SH-SY5Y (cell line): ENCODE measurements at regions not wholly inside any gene's neighbourhood (a gene's known extent, or its start where the extent isn't known, plus 50 kb on each side); places are given as distances from the start of the nearest gene placed in this dataset.

ENCODE experiments used
- GATA2 ChIP-seq: IDR thresholded peaks from 2 replicates; pipeline ENCODE4 v1.6.1; 2011; ENCODE audit warnings: mild to moderate bottlenecking, low read depth, low read length
- GATA3 ChIP-seq: IDR thresholded peaks from 2 replicates; pipeline ENCODE4 v1.6.1; 2011; ENCODE audit warnings: low read depth, mild to moderate bottlenecking, low read length, moderate library complexity

GRCh38 chr1:242639104-242639503 lies 114.6 kb upstream of the PLD5 start:
- TF ChIP-seq GATA2 (no peak), GATA3 (no peak)
